ENCODE measurements at regions not wholly inside any gene's neighbourhood (a gene's known extent, or its start where the extent isn't known, plus 50 kb on each side); places are given as distances from the start of the nearest gene placed in this dataset.

DNA sequence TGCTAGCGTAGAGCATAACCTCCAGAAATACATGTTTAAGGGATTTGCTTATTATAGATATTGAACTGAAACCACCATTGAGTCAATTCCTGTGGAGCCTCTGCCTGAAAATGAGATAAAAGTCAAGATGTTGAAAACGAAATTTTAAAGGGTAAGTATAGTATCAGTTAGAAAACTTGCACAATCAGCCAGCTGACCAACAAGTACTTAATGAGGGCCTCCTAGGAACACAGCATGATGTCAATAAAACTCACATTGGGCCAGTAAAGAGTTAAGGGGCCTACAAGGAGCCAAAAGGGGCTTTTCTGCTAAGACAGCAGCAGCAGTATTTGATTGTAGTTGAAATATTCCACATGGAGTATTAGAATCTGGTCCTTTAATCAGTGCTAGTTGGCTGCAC lies 314.1 kb upstream of the PPARGC1A start:
- TF ChIP-seq, protein P1, sequence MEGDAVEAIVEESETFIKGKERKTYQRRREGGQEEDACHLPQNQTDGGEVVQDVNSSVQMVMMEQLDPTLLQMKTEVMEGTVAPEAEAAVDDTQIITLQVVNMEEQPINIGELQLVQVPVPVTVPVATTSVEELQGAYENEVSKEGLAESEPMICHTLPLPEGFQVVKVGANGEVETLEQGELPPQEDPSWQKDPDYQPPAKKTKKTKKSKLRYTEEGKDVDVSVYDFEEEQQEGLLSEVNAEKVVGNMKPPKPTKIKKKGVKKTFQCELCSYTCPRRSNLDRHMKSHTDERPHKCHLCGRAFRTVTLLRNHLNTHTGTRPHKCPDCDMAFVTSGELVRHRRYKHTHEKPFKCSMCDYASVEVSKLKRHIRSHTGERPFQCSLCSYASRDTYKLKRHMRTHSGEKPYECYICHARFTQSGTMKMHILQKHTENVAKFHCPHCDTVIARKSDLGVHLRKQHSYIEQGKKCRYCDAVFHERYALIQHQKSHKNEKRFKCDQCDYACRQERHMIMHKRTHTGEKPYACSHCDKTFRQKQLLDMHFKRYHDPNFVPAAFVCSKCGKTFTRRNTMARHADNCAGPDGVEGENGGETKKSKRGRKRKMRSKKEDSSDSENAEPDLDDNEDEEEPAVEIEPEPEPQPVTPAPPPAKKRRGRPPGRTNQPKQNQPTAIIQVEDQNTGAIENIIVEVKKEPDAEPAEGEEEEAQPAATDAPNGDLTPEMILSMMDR (IDR thresholded peaks at IDR 0.05): no peak
- no peak for TF ChIP-seq POLR2A (IDR thresholded peaks at IDR 0.05)
- no peak for TF ChIP-seq POLR2AphosphoS5 (IDR thresholded peaks at IDR 0.05)
